Fibroblast of villous mesenchyme (primary cell): ENCODE measurements at regions not wholly inside any gene's neighbourhood (a gene's known extent, or its start where the extent isn't known, plus 50 kb on each side); places are given as distances from the start of the nearest gene placed in this dataset.

Experiments used
- DNase-seq: peaks from one replicate; pipeline ENCODE4 v3.0.0-alpha.2; 2010; ENCODE audit warnings: low read depth
- H3K4me3 ChIP-seq: 2 replicates; pipeline ENCODE4 v1.5.1; 2011; ENCODE audit warnings: low read depth, mild to moderate bottlenecking, low read length
- TF ChIP-seq, protein P1 (sequence below): IDR thresholded peaks from 2 replicates; pipeline ENCODE4 v1.5.1; 2012; ENCODE audit warnings: low read depth, mild to moderate bottlenecking, low read length; ENCODE audit not compliant: insufficient read depth

DNA sequence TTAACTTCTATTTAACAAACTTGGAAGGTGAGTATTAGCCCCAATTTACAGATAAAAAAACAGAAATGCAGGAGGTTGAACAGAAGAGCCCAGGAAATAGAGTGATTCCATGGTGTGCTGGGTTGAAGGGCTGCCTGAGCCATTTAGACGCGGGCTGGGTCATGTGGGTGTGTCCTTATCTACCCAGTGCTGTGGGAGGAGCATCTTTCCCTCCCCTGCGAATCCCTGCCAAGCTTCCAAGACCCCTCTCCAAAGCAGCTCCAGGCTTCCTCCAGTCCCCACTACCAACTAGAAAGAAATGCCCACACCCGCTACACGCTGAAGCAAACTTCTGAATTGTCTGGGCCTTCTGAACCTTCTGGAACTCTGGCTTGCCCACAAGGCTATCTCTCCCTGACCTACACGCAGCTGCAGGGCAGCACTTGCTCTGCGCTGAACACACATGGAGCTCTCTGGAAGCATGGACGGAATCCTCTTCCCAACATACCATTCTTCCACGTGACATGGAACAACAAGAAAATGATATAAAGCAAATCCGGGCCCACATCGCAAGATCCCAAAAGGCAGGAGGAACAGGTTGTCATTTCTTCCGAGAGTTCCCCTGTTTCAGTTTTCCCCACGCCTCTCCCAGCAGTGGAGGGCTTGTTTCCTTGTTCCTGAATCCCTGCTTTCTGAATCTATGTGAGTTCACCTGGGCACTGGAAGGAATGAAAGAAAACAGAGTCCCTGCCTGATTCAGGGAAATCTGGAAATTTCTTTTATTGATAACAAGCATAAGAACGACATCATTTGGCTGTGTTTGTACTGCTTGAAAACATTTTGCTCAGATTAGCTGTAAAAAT is 562.7 kb upstream of the ID2 start:
- H3K4me3 ChIP-seq, result no peak overlapping the region
- TF ChIP-seq, protein P1, sequence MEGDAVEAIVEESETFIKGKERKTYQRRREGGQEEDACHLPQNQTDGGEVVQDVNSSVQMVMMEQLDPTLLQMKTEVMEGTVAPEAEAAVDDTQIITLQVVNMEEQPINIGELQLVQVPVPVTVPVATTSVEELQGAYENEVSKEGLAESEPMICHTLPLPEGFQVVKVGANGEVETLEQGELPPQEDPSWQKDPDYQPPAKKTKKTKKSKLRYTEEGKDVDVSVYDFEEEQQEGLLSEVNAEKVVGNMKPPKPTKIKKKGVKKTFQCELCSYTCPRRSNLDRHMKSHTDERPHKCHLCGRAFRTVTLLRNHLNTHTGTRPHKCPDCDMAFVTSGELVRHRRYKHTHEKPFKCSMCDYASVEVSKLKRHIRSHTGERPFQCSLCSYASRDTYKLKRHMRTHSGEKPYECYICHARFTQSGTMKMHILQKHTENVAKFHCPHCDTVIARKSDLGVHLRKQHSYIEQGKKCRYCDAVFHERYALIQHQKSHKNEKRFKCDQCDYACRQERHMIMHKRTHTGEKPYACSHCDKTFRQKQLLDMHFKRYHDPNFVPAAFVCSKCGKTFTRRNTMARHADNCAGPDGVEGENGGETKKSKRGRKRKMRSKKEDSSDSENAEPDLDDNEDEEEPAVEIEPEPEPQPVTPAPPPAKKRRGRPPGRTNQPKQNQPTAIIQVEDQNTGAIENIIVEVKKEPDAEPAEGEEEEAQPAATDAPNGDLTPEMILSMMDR, result no peak
- DNase-seq, result no peak

DNA sequence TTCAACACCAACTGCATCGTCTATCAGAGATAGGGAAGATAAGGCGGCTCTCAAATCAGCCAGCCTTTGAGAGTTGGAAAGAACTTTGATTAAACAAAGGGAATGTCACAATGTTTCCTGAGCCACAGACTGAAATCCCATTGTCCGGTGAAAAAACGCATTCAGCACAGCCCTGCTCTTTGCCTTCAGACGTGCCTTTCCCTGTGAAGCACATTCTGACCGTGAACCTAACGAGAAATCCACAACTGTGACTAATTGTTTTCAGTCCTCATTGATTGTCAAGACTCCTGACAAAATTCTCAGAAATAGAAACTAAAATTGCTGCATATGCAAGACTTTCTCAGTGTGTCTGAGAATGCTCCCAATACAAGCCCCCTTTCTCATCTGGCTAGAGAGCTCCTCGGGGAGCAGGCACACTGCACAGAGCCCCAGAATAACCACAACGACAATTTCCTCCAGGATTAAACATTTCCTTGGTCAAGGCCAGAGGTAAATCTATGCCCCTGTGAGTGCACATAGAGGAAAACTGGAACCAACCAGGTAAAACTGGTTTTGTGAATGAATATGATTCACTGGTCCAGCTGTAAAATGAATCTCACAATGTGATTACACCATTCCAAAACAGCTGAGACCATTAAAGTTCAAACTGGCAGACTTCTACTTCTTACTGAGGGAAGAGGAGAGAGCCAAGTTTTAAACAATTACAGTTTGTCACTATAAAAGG is 561.9 kb upstream of the ID2 start:
- TF ChIP-seq, protein P1, result no peak
- H3K4me3 ChIP-seq, result no peak overlapping the region
- DNase-seq, result peak; percentile 14

DNA sequence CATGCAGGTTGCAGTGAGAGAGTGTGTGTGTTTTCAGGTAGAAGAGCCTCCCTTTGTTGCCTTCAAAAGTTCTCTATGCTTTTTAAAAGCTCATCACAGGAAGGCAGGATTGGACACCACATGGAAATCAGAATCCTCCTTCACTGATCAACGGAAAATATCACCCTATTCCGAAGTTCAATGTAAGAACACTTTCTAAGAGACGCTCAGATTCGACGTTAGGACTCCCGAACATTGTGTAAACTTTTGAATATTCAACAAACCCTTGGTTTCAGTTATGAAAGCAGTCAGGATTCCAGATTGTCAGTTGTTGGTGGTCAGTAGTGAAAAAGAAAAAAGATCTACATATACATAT is 561.4 kb upstream of the ID2 start:
- no peak overlapping the region for H3K4me3 ChIP-seq
- TF ChIP-seq, protein P1, result no peak
- DNase-seq, result no peak

DNA sequence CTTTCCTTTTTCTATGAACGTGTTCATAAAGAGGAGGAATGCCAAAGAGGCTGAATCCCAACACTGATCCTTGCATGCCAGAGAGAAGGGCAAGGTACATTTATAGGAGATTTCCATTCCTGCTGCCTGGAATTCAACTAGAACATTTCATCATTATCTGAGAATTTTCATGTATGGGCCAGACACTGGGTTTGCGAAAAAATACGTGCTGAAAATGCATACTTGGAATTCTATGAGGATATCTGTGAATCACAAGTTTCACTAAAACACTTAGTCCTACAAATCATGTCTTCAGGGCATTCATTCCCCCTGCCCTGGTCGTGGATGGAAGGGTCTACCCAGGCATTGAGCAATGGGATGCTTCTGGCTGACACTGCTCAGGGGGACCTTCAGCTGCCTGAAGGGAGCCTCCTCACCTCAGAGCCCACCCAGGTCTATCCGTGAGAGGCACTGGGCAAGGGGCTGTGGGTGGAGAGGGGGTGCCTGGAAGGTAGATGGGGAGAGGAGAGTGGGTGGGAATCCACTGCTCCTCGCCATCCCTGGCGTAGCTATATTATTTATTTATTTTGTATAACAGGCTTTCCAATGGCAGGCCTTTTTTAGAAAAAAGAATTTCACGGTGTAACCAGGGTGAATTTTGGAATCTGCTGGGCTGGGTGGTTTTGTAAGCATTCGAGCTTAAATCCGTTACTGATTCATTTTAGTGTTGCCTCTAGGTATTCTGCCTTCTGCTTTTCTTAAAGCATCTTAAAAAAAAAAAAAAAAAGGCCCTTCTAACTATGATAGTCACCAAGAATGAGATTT is 560.6 kb upstream of the ID2 start:
- no peak for DNase-seq

DNA sequence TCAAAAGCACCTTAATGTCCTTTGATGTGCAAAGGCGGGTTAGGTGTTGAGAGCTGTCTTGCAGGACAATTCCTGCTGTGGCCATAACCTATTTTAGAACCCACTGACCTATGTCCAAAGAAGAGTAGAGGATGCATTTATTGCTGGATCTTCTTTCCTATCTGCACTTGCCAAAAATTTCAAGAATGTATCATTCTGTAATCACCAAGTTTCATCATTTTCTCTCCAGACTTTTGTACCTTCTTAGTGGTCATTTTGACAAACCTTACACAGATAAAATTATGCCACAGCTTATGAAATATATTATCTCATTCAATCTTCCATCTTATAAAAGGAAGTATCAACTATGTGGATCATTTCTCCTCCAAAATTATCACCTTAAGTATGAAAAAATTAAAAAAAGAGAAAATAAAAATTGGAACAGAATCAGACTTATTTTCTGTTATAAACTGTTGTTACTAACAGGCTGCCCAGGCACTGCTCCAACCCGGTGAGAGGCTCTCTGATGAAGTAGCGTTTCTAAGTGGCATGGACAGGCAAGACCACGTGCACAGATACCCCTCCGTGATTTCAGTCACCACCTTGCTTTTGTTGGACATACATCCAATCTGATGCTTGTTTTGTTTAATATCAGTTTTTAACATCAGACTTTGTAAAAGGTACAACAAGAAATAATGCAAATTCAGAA is 559.9 kb upstream of the ID2 start:
- TF ChIP-seq, protein P1, result no peak
- no peak overlapping the region for H3K4me3 ChIP-seq
- DNase-seq, result no peak

More for the DNA sequence above, 560.6 kb upstream of the ID2 start:
- no peak overlapping the region for H3K4me3 ChIP-seq
- TF ChIP-seq, protein P1, result no peak

DNA sequence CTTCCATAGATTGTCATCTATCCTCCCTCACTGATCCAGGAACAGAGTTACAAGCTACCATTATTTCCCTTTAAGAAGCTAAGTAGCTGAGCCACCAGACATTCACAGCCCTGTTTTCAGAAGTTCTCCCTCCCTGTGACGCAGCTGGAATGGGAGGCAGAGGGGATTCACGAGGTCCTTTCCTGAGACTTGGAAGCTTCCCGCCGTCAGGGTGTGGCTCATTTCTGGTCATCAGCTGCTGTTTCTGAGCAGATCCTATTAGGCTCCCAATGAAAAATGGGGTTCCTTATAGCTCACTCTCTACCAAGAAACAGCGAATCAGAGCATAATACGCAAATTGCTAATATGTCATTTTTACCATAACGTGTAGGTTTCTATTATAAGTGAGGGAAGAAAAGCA is 559.3 kb upstream of the ID2 start:
- no peak for DNase-seq
- TF ChIP-seq, protein P1, result no peak
- no peak overlapping the region for H3K4me3 ChIP-seq
